ENCODE measurements at regions not wholly inside any gene's neighbourhood (a gene's known extent, or its start where the extent isn't known, plus 50 kb on each side); places are given as distances from the start of the nearest gene placed in this dataset.

- DNase-seq: no peak
Observed at GRCh38 chr14:89658977-89659670, 242.1 kb upstream of the FOXN3 start.

- DNase-seq: no peak
Observed at GRCh38 chr14:89657014-89657413, 240.0 kb upstream of the FOXN3 start.

GRCh38 chr14:89654998-89655397 lies 238.0 kb upstream of the FOXN3 start:
- no peak for DNase-seq

GRCh38 chr14:89652352-89652751 lies 235.3 kb upstream of the FOXN3 start:
- DNase-seq: no peak

GRCh38 chr14:89651805-89652204 lies 234.8 kb upstream of the FOXN3 start:
- DNase-seq: no peak

GRCh38 chr14:89650077-89650978 lies 233.3 kb upstream of the FOXN3 start:
- no peak for DNase-seq

GRCh38 chr14:89649451-89650075 lies 232.5 kb upstream of the FOXN3 start:
- DNase-seq: no peak

- DNase-seq: no peak
Observed at GRCh38 chr14:89648924-89649323, 231.9 kb upstream of the FOXN3 start.

- no peak for DNase-seq
Observed at GRCh38 chr14:89648510-89648909, 231.5 kb upstream of the FOXN3 start.

- DNase-seq: no peak
Observed at GRCh38 chr14:89646971-89647370, 229.9 kb upstream of the FOXN3 start.

- no peak for DNase-seq
Observed at GRCh38 chr14:89644641-89645040, 227.6 kb upstream of the FOXN3 start.

- DNase-seq: no peak
Observed at GRCh38 chr14:89641495-89642175, 224.6 kb upstream of the FOXN3 start.

- no peak for DNase-seq
Observed at GRCh38 chr14:89640141-89640540, 223.1 kb upstream of the FOXN3 start.

- DNase-seq: no peak
Observed at GRCh38 chr14:89639687-89640086, 222.7 kb upstream of the FOXN3 start.

- no peak for DNase-seq
Observed at GRCh38 chr14:89638891-89639290, 221.9 kb upstream of the FOXN3 start.

- DNase-seq: no peak
Observed at GRCh38 chr14:89637581-89637980, 220.5 kb upstream of the FOXN3 start.

GRCh38 chr14:89635615-89636014 lies 218.6 kb upstream of the FOXN3 start:
- DNase-seq: no peak

- DNase-seq: no peak
Observed at GRCh38 chr14:89634037-89634436, 217.0 kb upstream of the FOXN3 start.

- no peak for DNase-seq
Observed at GRCh38 chr14:89630101-89630829, 213.2 kb upstream of the FOXN3 start.

GRCh38 chr14:89629383-89629782 lies 212.3 kb upstream of the FOXN3 start:
- no peak for DNase-seq

GRCh38 chr14:89628521-89628920 lies 211.5 kb upstream of the FOXN3 start:
- no peak for DNase-seq

GRCh38 chr14:89626233-89626806 lies 209.3 kb upstream of the FOXN3 start:
- DNase-seq: no peak
